ENCODE measurements at regions not wholly inside any gene's neighbourhood (a gene's known extent, or its start where the extent isn't known, plus 50 kb on each side); places are given as distances from the start of the nearest gene placed in this dataset.

- no peak overlapping the region for H3K4me3 ChIP-seq (ENCODE audit: low read length)
- DNase-seq (ENCODE audit: low read depth) = no peak
- no peak for TF ChIP-seq CTCF (conservative IDR thresholded peaks at IDR 0.05; ENCODE audit: low read length)
These were observed 560.0 kb downstream of the BNC2 start for GRCh38 chr9:16310278-16311110.

GRCh38 chr9:16312116-16312515 is 558.4 kb downstream of the BNC2 start:
- no peak overlapping the region for H3K4me3 ChIP-seq (ENCODE audit: low read length)
- TF ChIP-seq CTCF (conservative IDR thresholded peaks at IDR 0.05; ENCODE audit: low read length) = no peak
- peak; percentile 39 for DNase-seq (ENCODE audit: low read depth)

GRCh38 chr9:16312962-16313546 is 557.4 kb downstream of the BNC2 start:
- no peak overlapping the region for H3K4me3 ChIP-seq (ENCODE audit: low read length)
- no peak for DNase-seq (ENCODE audit: low read depth)
- TF ChIP-seq CTCF (conservative IDR thresholded peaks at IDR 0.05; ENCODE audit: low read length) = no peak

- no peak for DNase-seq (ENCODE audit: low read depth)
- no peak for TF ChIP-seq CTCF (conservative IDR thresholded peaks at IDR 0.05; ENCODE audit: low read length)
- H3K4me3 ChIP-seq (ENCODE audit: low read length) = no peak overlapping the region
These were observed 556.0 kb downstream of the BNC2 start for GRCh38 chr9:16314476-16314875.

- H3K4me3 ChIP-seq (ENCODE audit: low read length) = no peak overlapping the region
- no peak for TF ChIP-seq CTCF (conservative IDR thresholded peaks at IDR 0.05; ENCODE audit: low read length)
- DNase-seq (ENCODE audit: low read depth) = peak; percentile 72
These were observed 554.8 kb downstream of the BNC2 start for GRCh38 chr9:16315720-16316119.

GRCh38 chr9:16316456-16316855 is 554.0 kb downstream of the BNC2 start:
- no peak for TF ChIP-seq CTCF (conservative IDR thresholded peaks at IDR 0.05; ENCODE audit: low read length)
- H3K4me3 ChIP-seq (ENCODE audit: low read length) = no peak overlapping the region
- DNase-seq (ENCODE audit: low read depth) = no peak

Measured in AG10803 (cell line).